GM13977 (cell line): ENCODE measurements at regions not wholly inside any gene's neighbourhood (a gene's known extent, or its start where the extent isn't known, plus 50 kb on each side); places are given as distances from the start of the nearest gene placed in this dataset.

Experiments used
- DNase-seq: peaks from one replicate; pipeline ENCODE4 v3.0.0; 2012; ENCODE audit warnings: low spot score
- in situ Hi-C: fragments of 300-500 bp; cut with MboI; formaldehyde crosslinking; loops from one replicate; pipeline ENCODE4 v1.12.0; 2022; ENCODE audit warnings: low sequenced_read_pairs, low pct_unique_long_range_greater_than_20kb, mixed read lengths, inconsistent platforms; ENCODE audit not compliant: unreplicated experiment
- TF ChIP-seq, protein P1 (sequence below): IDR thresholded peaks from 2 replicates; pipeline ENCODE4 v1.5.1; 2012; ENCODE audit warnings: mild to moderate bottlenecking, control low read depth; ENCODE audit not compliant: insufficient read depth; ENCODE audit errors: extremely low read depth, missing control alignments

DNA sequence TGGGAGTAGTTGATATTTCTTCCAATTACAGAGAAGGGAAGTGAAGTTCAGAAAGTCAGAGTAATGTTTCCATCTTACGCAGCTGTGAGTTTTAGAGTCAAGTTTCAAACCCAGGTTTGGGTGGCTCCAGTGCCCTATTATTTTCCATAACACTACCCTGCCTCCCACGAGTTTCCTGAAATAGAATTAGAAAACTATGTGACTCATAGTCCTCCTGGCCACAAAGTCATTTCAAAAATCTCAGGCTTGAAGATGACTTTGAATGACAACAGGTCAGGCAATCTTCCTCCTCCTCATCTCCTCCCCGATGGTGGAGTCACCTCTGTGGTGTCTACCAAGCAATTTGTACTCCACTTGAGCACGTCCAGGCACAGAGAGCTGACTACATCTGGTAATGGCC is 212.3 kb upstream of the TRIB2 start:
- no peak for DNase-seq
- in situ Hi-C loops = no loop called here
- TF ChIP-seq, protein P1, sequence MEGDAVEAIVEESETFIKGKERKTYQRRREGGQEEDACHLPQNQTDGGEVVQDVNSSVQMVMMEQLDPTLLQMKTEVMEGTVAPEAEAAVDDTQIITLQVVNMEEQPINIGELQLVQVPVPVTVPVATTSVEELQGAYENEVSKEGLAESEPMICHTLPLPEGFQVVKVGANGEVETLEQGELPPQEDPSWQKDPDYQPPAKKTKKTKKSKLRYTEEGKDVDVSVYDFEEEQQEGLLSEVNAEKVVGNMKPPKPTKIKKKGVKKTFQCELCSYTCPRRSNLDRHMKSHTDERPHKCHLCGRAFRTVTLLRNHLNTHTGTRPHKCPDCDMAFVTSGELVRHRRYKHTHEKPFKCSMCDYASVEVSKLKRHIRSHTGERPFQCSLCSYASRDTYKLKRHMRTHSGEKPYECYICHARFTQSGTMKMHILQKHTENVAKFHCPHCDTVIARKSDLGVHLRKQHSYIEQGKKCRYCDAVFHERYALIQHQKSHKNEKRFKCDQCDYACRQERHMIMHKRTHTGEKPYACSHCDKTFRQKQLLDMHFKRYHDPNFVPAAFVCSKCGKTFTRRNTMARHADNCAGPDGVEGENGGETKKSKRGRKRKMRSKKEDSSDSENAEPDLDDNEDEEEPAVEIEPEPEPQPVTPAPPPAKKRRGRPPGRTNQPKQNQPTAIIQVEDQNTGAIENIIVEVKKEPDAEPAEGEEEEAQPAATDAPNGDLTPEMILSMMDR = no peak

DNA sequence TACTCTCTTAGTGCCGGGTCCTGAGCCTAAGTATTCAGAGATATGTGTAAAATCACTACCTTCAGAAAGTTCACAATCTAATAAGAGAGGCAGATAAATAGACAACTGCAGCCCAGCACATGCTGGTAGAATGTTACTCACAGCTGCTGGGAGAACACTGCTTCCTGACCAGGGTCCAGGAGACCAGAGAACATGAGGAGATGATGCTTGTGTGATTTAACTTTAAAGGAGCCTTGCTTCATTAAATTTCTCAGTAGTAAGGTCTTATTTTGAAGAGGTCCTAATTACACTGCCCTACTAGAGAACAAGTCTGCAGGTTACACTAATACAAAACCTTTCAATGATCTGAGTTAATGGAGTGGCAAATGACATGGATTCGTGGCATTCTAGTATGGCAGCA is 209.9 kb upstream of the TRIB2 start:
- TF ChIP-seq, protein P1 = no peak
- no peak for DNase-seq
- in situ Hi-C loops = no loop called here

DNA sequence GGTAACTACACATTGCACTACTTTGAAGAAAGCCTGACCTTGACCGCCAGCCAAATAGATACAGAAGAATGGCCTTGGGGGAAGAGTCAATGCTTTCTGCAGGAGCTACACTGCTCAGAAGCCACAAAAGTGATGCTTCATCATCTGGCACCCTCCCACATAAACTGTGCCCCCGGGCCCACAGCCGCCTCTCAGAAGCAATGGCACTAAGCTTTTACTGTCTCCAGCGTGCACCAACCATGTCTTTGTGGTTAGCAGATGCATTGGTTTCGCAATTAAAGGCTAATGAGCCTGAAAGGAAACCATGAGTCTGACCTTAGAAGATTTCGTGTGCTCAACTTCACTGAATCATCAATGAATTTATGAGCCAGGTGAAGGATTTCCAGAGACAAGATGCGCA is 209.4 kb upstream of the TRIB2 start:
- TF ChIP-seq, protein P1 = no peak
- no peak for DNase-seq

DNA sequence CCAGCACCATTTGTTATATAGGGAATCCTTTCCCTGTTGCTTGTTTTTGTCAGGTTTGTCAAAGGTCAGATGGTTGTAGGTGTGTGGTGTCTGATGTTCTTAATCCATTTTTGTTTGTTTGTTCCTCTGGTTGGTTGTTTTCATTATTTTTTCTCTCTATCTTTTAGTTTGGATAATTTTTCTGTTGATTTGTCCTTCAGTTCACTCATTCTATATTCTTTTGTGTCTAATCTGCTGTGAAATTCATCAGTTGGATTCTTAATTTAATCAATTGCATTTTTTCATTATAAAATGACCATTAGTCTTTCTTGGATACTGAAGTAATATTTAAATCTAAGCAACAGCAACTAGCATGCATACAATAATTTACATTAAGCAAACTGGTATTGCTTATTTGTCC is 206.7 kb upstream of the TRIB2 start:
- in situ Hi-C loops = no loop called here
- TF ChIP-seq, protein P1 = no peak
- DNase-seq = no peak

More for the DNA sequence above, 209.4 kb upstream of the TRIB2 start:
- in situ Hi-C loops = no loop called here

DNA sequence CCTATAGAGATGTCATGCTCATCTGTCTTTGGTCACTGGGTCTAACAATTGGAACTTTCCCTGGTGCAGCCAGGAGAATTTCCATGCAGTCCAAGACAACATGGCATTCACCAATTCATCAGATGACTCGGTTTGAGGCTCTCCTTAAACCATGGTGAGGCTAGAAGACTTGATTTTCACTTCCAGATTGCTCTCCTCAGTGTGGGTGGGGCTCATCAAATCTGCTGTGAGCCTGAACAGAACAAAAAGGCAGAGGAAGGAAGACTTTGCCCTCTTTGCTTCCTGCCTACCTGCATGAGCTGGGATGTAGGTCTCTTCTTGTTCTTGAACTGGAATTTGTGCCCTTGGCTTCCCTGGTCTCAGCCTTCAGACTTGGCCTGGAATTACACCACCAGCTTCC is 203.4 kb upstream of the TRIB2 start:
- TF ChIP-seq, protein P1 = no peak
- DNase-seq = no peak
- in situ Hi-C loops = no loop called here

DNA sequence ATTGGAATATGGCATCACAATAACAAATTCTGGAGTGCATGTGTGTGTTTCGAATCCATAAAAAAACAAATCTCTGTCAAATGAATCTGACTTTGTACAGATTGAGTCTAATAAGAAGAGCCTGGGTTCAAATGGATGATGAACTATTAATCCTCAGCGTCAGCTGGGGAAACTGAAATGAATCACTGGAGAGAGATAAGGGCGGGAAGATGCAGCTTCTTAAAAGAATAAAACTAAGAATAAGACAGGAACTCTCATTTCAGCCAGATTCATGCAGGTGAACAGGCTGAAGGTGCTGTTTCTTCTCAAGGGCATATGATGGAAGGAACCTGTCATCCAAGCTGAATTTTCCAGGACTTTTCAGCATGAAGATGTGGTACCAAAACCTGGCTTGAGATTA is 202.6 kb upstream of the TRIB2 start:
- TF ChIP-seq, protein P1 = no peak
- in situ Hi-C loops = no loop called here
- no peak for DNase-seq

DNA sequence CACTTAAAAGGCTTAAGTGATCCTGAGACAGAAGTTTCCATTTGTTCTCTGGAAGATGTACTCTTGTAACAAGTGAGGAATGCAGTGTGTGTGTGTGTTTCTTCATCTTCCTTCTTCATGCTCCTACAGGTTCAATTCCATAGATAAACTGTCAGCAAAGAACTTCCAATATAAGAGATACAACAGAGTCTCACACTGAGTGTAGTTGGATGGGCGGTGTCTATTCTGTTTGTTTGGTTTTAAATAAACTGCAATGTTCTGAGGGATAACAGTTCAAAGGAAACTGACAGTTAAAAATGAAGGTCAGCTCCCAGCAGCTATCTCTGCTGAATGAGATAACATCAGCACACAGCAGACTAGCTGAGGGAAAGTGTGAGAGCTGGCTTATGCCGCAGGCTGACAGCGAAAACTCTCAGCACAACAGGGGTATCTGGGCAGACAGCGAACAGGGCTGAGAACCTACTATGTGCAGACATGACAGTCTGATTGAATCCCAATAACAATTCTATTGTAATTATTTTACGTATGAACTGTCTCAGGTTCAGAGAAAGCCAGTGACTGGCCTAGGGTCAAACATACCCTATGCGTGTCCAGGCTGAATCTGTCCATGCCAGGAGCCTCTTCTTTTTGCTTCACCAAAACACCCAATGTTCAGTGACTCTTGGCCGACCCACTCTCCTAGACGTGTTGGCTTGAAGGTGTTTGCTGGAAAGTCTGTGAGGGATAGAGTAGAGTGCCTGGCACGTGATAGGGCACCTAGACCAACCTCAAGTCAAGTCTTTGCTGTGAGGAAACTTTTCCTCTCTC is 201.9 kb upstream of the TRIB2 start:
- in situ Hi-C loops = no loop called here
- DNase-seq = no peak
- TF ChIP-seq, protein P1 = no peak
